KMS-11 (cell line): ENCODE measurements at regions not wholly inside any gene's neighbourhood (a gene's known extent, or its start where the extent isn't known, plus 50 kb on each side); places are given as distances from the start of the nearest gene placed in this dataset.

Experiments
- H2AFZ ChIP-seq: fragments of 200-600 bp; sonication (generic); 2 replicates; pipeline ENCODE4 v1.6.1; 2016; ENCODE audit warnings: antibody characterized with exemption, mixed run types, low read depth
- H3K27ac ChIP-seq: fragments of 200-600 bp; sonication (generic); 2 replicates; pipeline ENCODE4 v1.6.1; 2016; ENCODE audit warnings: mild to moderate bottlenecking, mixed run types
- H3K27me3 ChIP-seq: fragments of 200-600 bp; sonication (generic); 2 replicates; pipeline ENCODE4 v1.6.1; 2017; ENCODE audit warnings: mild to moderate bottlenecking, low read depth, mixed run types, moderate library complexity; ENCODE audit not compliant: insufficient read depth
- H3K36me3 ChIP-seq: fragments of 200-600 bp; sonication (generic); 2 replicates; pipeline ENCODE4 v1.6.1; 2017; ENCODE audit warnings: mild to moderate bottlenecking, mixed run types; ENCODE audit not compliant: insufficient read depth
- H3K4me1 ChIP-seq: fragments of 200-600 bp; sonication (generic); 2 replicates; pipeline ENCODE4 v1.6.1; 2016; ENCODE audit warnings: mild to moderate bottlenecking, low read depth, mixed run types; ENCODE audit not compliant: poor library complexity, severe bottlenecking
- H3K4me2 ChIP-seq: fragments of 200-600 bp; sonication (generic); 2 replicates; pipeline ENCODE4 v1.7.0; 2016; ENCODE audit warnings: mild to moderate bottlenecking, mixed run types
- H3K4me3 ChIP-seq: fragments of 200-600 bp; sonication (generic); IDR thresholded peaks from 2 replicates; pipeline ENCODE4 v1.6.1; 2017; ENCODE audit warnings: low read depth, low read length, mixed read lengths; ENCODE audit not compliant: insufficient read depth
- H3K79me2 ChIP-seq: fragments of 200-600 bp; sonication (generic); 2 replicates; pipeline ENCODE4 v1.6.1; 2016; ENCODE audit warnings: low read depth, mixed run types; ENCODE audit not compliant: insufficient read depth
- H3K9ac ChIP-seq: fragments of 200-600 bp; sonication (generic); 2 replicates; pipeline ENCODE4 v1.6.1; 2016; ENCODE audit warnings: mild to moderate bottlenecking, mixed run types
- H4K20me1 ChIP-seq: fragments of 200-600 bp; sonication (generic); 2 replicates; pipeline ENCODE4 v1.6.1; 2016; ENCODE audit warnings: mild to moderate bottlenecking, mixed run types; ENCODE audit not compliant: insufficient read depth
- CTCF ChIP-seq: fragments of 200-600 bp; sonication (generic); conservative IDR thresholded peaks from 2 replicates; pipeline ENCODE4 v1.6.1; 2017; ENCODE audit warnings: low read depth, mild to moderate bottlenecking, antibody characterized with exemption, low read length, moderate library complexity, mixed read lengths

DNA sequence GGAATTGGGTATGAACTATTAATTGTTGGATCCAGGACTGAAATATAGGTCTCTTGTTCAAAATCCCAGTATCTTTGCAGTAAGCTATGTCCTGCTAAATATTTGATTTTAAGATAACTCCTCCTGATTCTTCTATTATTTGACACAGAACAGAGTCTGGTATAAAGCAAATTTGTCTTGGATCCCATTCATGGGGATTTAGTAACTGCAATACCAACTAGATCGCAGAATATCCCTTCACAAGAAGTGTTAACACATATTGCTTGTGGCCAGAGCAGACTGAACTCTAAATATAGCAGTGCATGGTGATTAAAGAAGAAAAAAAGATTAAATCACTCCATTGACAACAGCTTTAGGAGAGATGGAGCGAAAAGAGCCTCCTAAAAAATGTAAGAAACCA is 68.2 kb upstream of the ARHGAP42 start:
- TF ChIP-seq CTCF: no peak
- Histone ChIP-seq H3K9ac (no peak overlapping the region), H3K4me1 (no peaks in the 10 kb centered on the region), H3K79me2 (no peaks in the 10 kb centered on the region), H4K20me1 (no peaks in the 10 kb centered on the region), H3K4me2 (no peak overlapping the region), H3K27ac (no peak overlapping the region), H2AFZ (no peak overlapping the region), H3K27me3 (no peaks in the 10 kb centered on the region), H3K4me3 (no peak overlapping the region), H3K36me3 (no peaks in the 10 kb centered on the region)

GRCh38 chr11:100619484-100619883 is 67.6 kb upstream of the ARHGAP42 start:
- H3K9ac ChIP-seq: no peak overlapping the region
- H3K36me3 ChIP-seq: no peaks in the 10 kb centered on the region
- H2AFZ ChIP-seq: no peak overlapping the region
- no peak overlapping the region for H3K4me3 ChIP-seq
- no peak for TF ChIP-seq CTCF
- no peaks in the 10 kb centered on the region for H3K79me2 ChIP-seq
- H3K27me3 ChIP-seq: no peaks in the 10 kb centered on the region
- H3K4me1 ChIP-seq: no peaks in the 10 kb centered on the region
- no peak overlapping the region for H3K27ac ChIP-seq
- H4K20me1 ChIP-seq: no peaks in the 10 kb centered on the region
- H3K4me2 ChIP-seq: no peak overlapping the region

- Histone ChIP-seq H3K4me3 (no peak overlapping the region), H3K4me1 (no peaks in the 10 kb centered on the region), H3K36me3 (no peaks in the 10 kb centered on the region), H3K9ac (no peak overlapping the region), H2AFZ (no peak overlapping the region), H4K20me1 (no peaks in the 10 kb centered on the region), H3K27ac (no peak overlapping the region), H3K27me3 (no peaks in the 10 kb centered on the region), H3K4me2 (no peak overlapping the region), H3K79me2 (no peaks in the 10 kb centered on the region)
- TF ChIP-seq CTCF: no peak
Observed at GRCh38 chr11:100622404-100622803, 64.7 kb upstream of the ARHGAP42 start.

DNA sequence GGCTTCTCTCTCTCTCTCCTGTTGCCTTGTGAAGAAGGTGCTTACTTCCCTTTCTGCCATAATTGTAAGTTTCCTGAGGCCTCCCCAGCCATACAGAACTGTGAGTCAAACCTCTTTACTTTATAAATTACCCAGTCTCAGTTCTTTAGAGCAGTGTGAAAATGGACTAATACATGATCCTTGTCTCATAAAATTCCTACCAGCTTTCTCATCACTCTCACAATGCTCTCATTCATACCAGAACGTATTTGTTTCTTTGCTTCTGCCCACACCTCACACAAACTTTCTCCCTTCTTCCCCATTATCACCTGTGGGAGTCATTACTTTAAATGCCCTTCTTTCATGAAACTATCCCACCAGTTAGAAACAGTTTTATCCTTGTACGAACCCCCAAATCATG is 62.7 kb upstream of the ARHGAP42 start:
- no peaks in the 10 kb centered on the region for H3K4me1 ChIP-seq
- no peak overlapping the region for H3K9ac ChIP-seq
- H3K79me2 ChIP-seq: no peaks in the 10 kb centered on the region
- H2AFZ ChIP-seq: no peak overlapping the region
- no peak overlapping the region for H3K4me2 ChIP-seq
- H3K27me3 ChIP-seq: no peaks in the 10 kb centered on the region
- no peak overlapping the region for H3K4me3 ChIP-seq
- TF ChIP-seq CTCF: no peak
- no peaks in the 10 kb centered on the region for H4K20me1 ChIP-seq
- H3K27ac ChIP-seq: no peak overlapping the region
- H3K36me3 ChIP-seq: no peaks in the 10 kb centered on the region

DNA sequence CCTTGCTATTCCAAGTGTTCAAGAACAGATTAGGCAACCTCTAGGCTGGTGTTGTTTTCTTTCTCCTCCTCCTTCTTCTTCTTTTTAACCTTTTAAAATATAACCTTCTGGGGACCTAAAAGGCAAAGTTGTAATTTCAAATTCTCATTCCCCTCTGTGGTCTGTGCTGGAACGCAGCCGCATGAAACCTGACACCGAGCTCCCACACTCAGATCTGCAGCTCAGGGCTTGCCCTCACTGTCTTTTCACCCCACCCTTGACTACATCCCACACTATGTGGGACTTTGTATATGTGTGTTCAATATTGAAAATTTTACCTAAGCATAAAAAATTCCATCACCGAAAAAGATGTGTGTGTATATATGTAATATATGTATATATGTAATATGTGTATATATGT is 62.0 kb upstream of the ARHGAP42 start:
- Histone ChIP-seq H2AFZ (no peak overlapping the region), H3K27me3 (no peaks in the 10 kb centered on the region), H3K27ac (no peak overlapping the region), H3K4me2 (no peak overlapping the region), H3K9ac (no peak overlapping the region), H3K4me1 (no peaks in the 10 kb centered on the region), H3K79me2 (no peaks in the 10 kb centered on the region), H3K4me3 (no peak overlapping the region), H4K20me1 (no peaks in the 10 kb centered on the region), H3K36me3 (no peaks in the 10 kb centered on the region)
- no peak for TF ChIP-seq CTCF
